ENCODE measurements at regions not wholly inside any gene's neighbourhood (a gene's known extent, or its start where the extent isn't known, plus 50 kb on each side); places are given as distances from the start of the nearest gene placed in this dataset.

- no peak for DNase-seq (ENCODE audit: low read depth in 2 of 2)
- Histone ChIP-seq H3K4me3 (replicated peaks in 1 of 4; ENCODE audit: control extremely low read depth in 1 of 4, insufficient read depth in 1 of 4, low read depth in 3 of 4, low read length in 4 of 4) (no peak overlapping the region), H3K27me3 (ENCODE audit: control insufficient read depth, insufficient read depth, low read length) (no peaks in the 10 kb centered on the region), H4K20me1 (ENCODE audit: control insufficient read depth, extremely low read depth, insufficient read depth, low read length) (no peaks in the 10 kb centered on the region), H3K27ac (ENCODE audit: insufficient read depth, low read length) (no peak overlapping the region), H3K4me2 (ENCODE audit: extremely low read depth, insufficient read depth, low read length) (no peak overlapping the region), H3K9me3 (ENCODE audit: control insufficient read depth, insufficient read depth, low read depth, low read length) (no peaks in the 10 kb centered on the region), H3K4me1 (ENCODE audit: control insufficient read depth, extremely low read depth, insufficient read depth, low read length) (no peaks in the 10 kb centered on the region), H2AFZ (ENCODE audit: low read length) (no peak overlapping the region), H3K79me2 (ENCODE audit: control insufficient read depth, insufficient read depth, low read length) (no peaks in the 10 kb centered on the region), H3K36me3 (ENCODE audit: control insufficient read depth, insufficient read depth, low read length) (no peaks in the 10 kb centered on the region), H3K9ac (ENCODE audit: insufficient read depth, low read length) (no peak overlapping the region)
- TF ChIP-seq EZH2 (IDR thresholded peaks at IDR 0.05; ENCODE audit: low read length, missing control alignments): no peak
- no peak for TF ChIP-seq CTCF (conservative IDR thresholded peaks at IDR 0.05 in 1 of 2, IDR thresholded peaks at IDR 0.05 in 1 of 2; ENCODE audit: low read depth in 1 of 2, low read length in 2 of 2)
These were observed 53.5 kb upstream of the ACSL1 start for GRCh38 chr4:184879271-184879670.

- Histone ChIP-seq H2AFZ (ENCODE audit: low read length) (no peak overlapping the region), H3K4me2 (ENCODE audit: extremely low read depth, insufficient read depth, low read length) (no peak overlapping the region), H3K27ac (ENCODE audit: insufficient read depth, low read length) (no peak overlapping the region), H4K20me1 (ENCODE audit: control insufficient read depth, extremely low read depth, insufficient read depth, low read length) (no peaks in the 10 kb centered on the region), H3K79me2 (ENCODE audit: control insufficient read depth, insufficient read depth, low read length) (no peaks in the 10 kb centered on the region), H3K27me3 (ENCODE audit: control insufficient read depth, insufficient read depth, low read length) (no peaks in the 10 kb centered on the region), H3K36me3 (ENCODE audit: control insufficient read depth, insufficient read depth, low read length) (no peaks in the 10 kb centered on the region), H3K4me3 (replicated peaks in 1 of 4; ENCODE audit: control extremely low read depth in 1 of 4, insufficient read depth in 1 of 4, low read depth in 3 of 4, low read length in 4 of 4) (no peak overlapping the region), H3K9ac (ENCODE audit: insufficient read depth, low read length) (no peak overlapping the region), H3K9me3 (ENCODE audit: control insufficient read depth, insufficient read depth, low read depth, low read length) (no peaks in the 10 kb centered on the region), H3K4me1 (ENCODE audit: control insufficient read depth, extremely low read depth, insufficient read depth, low read length) (no peaks in the 10 kb centered on the region)
- no peak for DNase-seq (ENCODE audit: low read depth in 2 of 2)
- TF ChIP-seq EZH2 (IDR thresholded peaks at IDR 0.05; ENCODE audit: low read length, missing control alignments): no peak
- no peak for TF ChIP-seq CTCF (conservative IDR thresholded peaks at IDR 0.05 in 1 of 2, IDR thresholded peaks at IDR 0.05 in 1 of 2; ENCODE audit: low read depth in 1 of 2, low read length in 2 of 2)
These were observed 56.5 kb upstream of the ACSL1 start for GRCh38 chr4:184882276-184882675.

GRCh38 chr4:184883024-184883423 is 57.3 kb upstream of the ACSL1 start:
- Histone ChIP-seq H2AFZ (ENCODE audit: low read length) (no peak overlapping the region), H3K4me2 (ENCODE audit: extremely low read depth, insufficient read depth, low read length) (no peak overlapping the region), H3K4me1 (ENCODE audit: control insufficient read depth, extremely low read depth, insufficient read depth, low read length) (no peaks in the 10 kb centered on the region), H3K36me3 (ENCODE audit: control insufficient read depth, insufficient read depth, low read length) (no peaks in the 10 kb centered on the region), H3K27me3 (ENCODE audit: control insufficient read depth, insufficient read depth, low read length) (no peaks in the 10 kb centered on the region), H3K27ac (ENCODE audit: insufficient read depth, low read length) (no peak overlapping the region), H3K9me3 (ENCODE audit: control insufficient read depth, insufficient read depth, low read depth, low read length) (no peaks in the 10 kb centered on the region), H4K20me1 (ENCODE audit: control insufficient read depth, extremely low read depth, insufficient read depth, low read length) (no peaks in the 10 kb centered on the region), H3K9ac (ENCODE audit: insufficient read depth, low read length) (no peak overlapping the region), H3K4me3 (replicated peaks in 1 of 4; ENCODE audit: control extremely low read depth in 1 of 4, insufficient read depth in 1 of 4, low read depth in 3 of 4, low read length in 4 of 4) (no peak overlapping the region), H3K79me2 (ENCODE audit: control insufficient read depth, insufficient read depth, low read length) (no peaks in the 10 kb centered on the region)
- TF ChIP-seq EZH2 (IDR thresholded peaks at IDR 0.05; ENCODE audit: low read length, missing control alignments) (no peak), CTCF (conservative IDR thresholded peaks at IDR 0.05 in 1 of 2, IDR thresholded peaks at IDR 0.05 in 1 of 2; ENCODE audit: low read depth in 1 of 2, low read length in 2 of 2) (no peak)
- no peak for DNase-seq (ENCODE audit: low read depth in 2 of 2)

Data from fibroblast of lung (primary cell).